Kidney tubule cell (primary cell): ENCODE measurements at regions not wholly inside any gene's neighbourhood (a gene's known extent, or its start where the extent isn't known, plus 50 kb on each side); places are given as distances from the start of the nearest gene placed in this dataset.

Experiments
- DNase-seq: peaks from one replicate; pipeline ENCODE4 v3.0.0-alpha.2; 2018; ENCODE audit warnings: low spot score

- DNase-seq = no peak
These were observed 56.6 kb upstream of the PRDM11 start for GRCh38 chr11:45089676-45090499.

DNA sequence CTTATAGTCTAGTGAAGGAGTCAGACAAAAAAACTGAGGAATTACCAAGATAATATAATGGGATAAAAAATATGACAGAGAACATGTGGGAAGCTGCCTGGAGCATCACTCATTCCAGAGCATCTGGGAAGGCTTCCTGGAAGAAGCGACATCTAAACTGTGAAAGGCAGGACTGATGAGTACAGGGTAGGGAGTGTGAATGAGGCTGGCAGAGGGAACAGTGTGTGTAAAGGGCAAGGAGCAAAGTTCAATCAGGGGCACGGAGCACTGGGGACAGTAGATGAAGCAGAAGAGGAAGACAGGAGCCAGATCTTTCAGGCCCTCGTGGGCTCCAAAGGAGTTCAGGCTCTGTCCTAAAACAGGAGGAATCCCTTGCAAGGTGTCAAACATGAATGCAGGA lies 55.8 kb upstream of the PRDM11 start:
- no peak for DNase-seq

DNA sequence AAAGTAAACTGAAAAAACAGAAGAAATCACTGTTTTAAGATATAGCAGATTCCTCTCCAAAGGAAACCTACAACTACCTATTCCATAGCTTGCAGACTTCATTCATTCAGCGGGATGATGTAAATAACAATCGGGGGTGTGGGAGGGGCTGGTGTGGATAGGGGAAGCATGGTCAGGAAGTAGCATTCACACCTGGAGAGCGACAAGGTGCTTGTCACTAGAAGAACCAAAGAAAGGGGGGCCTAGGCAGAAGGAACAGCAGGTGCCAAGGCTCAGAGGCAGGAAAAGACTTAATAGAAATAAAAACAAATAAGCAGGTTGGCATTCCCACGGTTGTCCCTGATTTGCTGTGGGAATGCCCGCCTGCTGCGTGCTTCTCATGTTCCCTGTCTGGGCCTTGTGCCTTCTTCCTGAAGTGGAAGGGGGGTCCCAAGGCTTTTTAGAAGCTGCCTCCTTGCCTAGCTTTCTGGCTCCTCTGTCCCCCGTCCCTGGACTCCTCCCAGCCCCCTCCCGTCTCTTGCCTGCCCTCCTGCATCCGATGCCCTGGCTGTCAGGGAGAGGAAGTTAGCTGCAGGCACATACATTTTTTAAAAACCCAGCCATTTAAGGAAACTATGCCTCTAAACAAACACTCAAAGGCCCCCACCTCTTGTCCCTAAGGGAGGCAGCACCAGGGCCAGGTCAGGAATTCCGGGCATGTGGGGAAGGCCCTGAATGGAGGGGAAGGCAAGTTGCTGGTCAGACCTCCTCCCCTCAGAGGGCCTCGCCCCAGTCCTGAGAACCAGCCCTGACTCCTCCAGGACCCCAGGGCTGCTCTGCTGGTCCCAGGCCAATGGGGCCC lies 54.7 kb upstream of the PRDM11 start:
- DNase-seq = no peak

DNA sequence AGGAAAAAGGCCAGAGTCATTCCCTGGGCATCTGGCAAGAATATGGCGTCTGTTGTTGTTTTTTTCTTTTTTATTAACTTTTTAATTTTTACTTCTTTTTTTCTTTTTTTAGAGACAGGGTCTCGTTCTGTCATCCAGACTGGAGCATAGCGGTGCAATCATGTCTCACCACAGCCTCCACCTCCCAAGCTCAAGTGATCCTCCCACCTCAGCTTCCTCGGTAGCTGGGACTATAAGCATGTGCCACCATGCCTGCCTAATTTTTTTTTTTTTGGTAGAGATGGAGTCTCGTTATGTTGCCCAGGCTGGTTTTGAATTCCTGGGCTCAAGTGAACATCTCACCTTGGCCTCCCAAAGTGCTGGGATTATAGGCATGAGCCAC lies 54.0 kb upstream of the PRDM11 start:
- no peak for DNase-seq

- DNase-seq = peak; percentile 90
These were observed 53.3 kb upstream of the PRDM11 start for GRCh38 chr11:45092901-45093760.

GRCh38 chr11:45093761-45094455 lies 52.5 kb upstream of the PRDM11 start:
- no peak for DNase-seq

DNA sequence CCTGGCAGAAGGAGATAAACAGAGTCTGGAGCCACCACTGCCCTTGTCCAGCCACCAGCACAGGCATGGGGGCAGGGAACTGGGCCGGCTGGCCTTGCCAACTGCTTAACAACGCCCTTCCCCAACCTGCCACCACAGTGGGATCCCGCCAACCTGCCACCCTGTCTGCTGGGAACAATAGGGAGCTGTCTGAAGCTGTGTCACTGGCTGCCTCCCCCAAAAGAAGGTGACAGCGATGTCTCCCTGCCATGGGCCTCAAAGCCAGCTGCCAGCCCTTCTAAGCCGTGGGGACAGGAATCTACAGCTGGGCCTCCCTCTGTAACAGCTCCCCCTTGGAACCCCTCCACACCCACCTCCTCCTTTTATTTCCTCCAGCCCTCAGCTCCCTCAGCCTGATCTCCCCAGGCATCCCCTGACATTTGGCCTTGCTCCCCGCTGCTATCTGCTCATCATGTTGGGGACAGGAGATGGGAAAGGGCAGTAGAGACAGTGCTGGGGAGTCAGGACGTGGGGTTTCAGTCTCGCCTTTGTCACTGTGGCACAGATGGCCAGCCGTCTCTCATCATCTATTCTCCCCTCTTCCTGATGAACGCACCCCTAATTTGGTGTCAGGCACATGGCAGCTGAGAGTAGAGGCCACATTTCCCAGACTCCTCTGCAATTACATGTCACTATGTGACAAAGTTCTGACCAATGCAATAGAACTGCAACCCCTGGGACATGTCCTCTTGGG lies 51.3 kb upstream of the PRDM11 start:
- no peak for DNase-seq

DNA sequence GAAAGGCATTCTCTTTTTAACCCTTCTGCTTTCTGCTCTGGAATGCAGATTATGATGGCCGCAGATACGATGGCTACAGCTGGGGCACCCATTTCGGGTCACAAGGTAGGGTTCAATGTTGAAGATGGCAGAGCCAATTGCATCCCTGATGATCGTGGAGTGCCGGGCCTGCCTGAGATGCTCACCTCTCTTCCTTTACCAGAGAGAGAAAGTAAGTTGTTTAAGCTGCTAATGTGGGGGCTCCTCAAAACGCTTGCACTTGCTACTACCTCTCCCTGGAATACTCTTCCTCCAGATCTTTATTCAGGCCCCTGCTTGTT lies 50.8 kb upstream of the PRDM11 start:
- no peak for DNase-seq

DNA sequence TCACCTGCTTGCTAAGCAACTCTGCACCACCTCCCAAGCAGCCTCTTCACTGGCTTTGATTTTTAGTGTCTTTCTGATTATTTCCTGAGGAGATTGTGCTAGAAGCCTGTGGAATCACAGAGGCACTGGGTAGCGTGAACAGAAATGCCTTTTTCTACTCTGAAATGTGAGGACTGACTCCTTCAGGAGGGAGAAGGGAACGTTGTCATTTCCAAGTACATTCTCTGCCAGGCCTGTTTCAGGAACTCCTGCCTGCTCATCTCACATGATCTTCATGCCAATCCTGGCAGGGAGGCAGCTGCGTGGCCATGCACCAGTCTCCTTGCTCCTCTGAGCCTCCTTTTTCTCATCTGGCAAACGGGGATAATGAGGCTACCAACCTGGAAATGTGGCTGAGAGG lies 49.8 kb upstream of the PRDM11 start:
- DNase-seq = no peak
